Spleen (tissue), 11 donors: ENCODE measurements at regions not wholly inside any gene's neighbourhood (a gene's known extent, or its start where the extent isn't known, plus 50 kb on each side); places are given as distances from the start of the nearest gene placed in this dataset.

Source experiments
- DNase-seq: peaks from one replicate; pipeline ENCODE4 v3.0.0-alpha.2; 2020
- H3K27ac ChIP-seq, 8 donors: fragments of 200-600 bp; sonication (generic) in 7 of 8; 1 replicate in 4 of 8; 2 replicates in 4 of 8; pipeline versions ENCODE4 v1.5.0 to v1.8.0; 2016 to 2021; ENCODE audit warnings: inconsistent platforms in 4 of 8, mild to moderate bottlenecking in 4 of 8, moderate library complexity in 1 of 8
- H3K27me3 ChIP-seq, 7 donors: fragments of 200-600 bp; sonication (generic) in 6 of 7; replicated peaks in 1 of 7; 1 replicate in 4 of 7; 2 replicates in 3 of 7; pipeline versions ENCODE4 v1.5.0 to v1.8.0; 2016 to 2021; ENCODE audit warnings: inconsistent platforms in 3 of 7, mild to moderate bottlenecking in 1 of 7
- H3K36me3 ChIP-seq, 6 donors: fragments of 200-600 bp; sonication (generic) in 5 of 6; 1 replicate in 4 of 6; 2 replicates in 2 of 6; pipeline versions ENCODE4 v1.5.0 to v1.8.0; 2016 to 2021; ENCODE audit warnings: inconsistent platforms in 2 of 6
- H3K4me1 ChIP-seq, 6 donors: fragments of 200-600 bp; sonication (generic) in 5 of 6; 1 replicate in 3 of 6; 2 replicates in 3 of 6; pipeline versions ENCODE4 v1.5.0 to v1.8.0; 2016 to 2021; ENCODE audit warnings: inconsistent platforms in 3 of 6
- H3K4me3 ChIP-seq, 8 donors: fragments of 200-600 bp; sonication (generic) in 7 of 8; 1 replicate in 4 of 8; 2 replicates in 4 of 8; pipeline versions ENCODE4 v1.5.0 to v1.8.0; 2016 to 2021; ENCODE audit warnings: inconsistent platforms in 4 of 8, mild to moderate bottlenecking in 4 of 8, moderate library complexity in 2 of 8
- H3K9me3 ChIP-seq, 8 donors: fragments of 200-600 bp; sonication (generic) in 7 of 8; 1 replicate in 4 of 8; 2 replicates in 4 of 8; pipeline versions ENCODE4 v1.5.0 to v1.8.0; 2016 to 2021; ENCODE audit warnings: inconsistent platforms in 4 of 8
- CTCF ChIP-seq, 11 experiments: fragments of 200-600 bp in 7 of 11; fragments of 450-650 bp in 4 of 11; sonication (generic) in 4 of 11; IDR thresholded peaks in 8 of 11; conservative IDR thresholded peaks in 3 of 11; 1 replicate in 7 of 11; 2 replicates in 4 of 11; pipeline versions ENCODE4 v1.4.0 to v1.8.0; 2016 to 2021; ENCODE audit warnings: antibody characterized with exemption in 11 of 11, inconsistent platforms in 4 of 11, mild to moderate bottlenecking in 1 of 11
- POLR2A ChIP-seq, 3 donors: fragments of 450-650 bp; IDR thresholded peaks; one replicate each; pipeline ENCODE4 v1.5.1; 2017; ENCODE audit warnings: antibody characterized with exemption in 3 of 3, mild to moderate bottlenecking in 1 of 3
- POLR2AphosphoS5 ChIP-seq, 3 donors: sonication (generic); formaldehyde crosslinking; IDR thresholded peaks; one replicate each; pipeline ENCODE4 v1.5.1; 2017; ENCODE audit warnings: antibody characterized with exemption in 3 of 3
- WGBS, 5 donors: extraction: QIAGEN DNeasy Blood & Tissue Kit in 3 of 5; methylation state at CpG; one replicate each; pipeline versions ENCODE4 v1.1.5 to v1.1.7; 2013 to 2018; 5-methylcytosine and 5-hydroxymethylcytosine counted together
- intact Hi-C: fragments of 100-400 bp; cut with DNase I; formaldehyde crosslinking; loops from one replicate; pipeline ENCODE4 v1.15.0; 2023; ENCODE audit warnings: low total_unique reads
- donor health status: healthy with polysubstance abuse.
- donor health status: DM: no; HTN: no; CAD: no; lungs with moderate emphysema.
- donor health status: DM: no; HTN: no; CAD: no.
- donor health status: Bipolar disorder and iron deficiency.
- donor health status: healthy.
- donor health status: DM: no; HTN: no; CAD: no.
- donor health status: DM: yes; HTN: yes; CAD: no.

GRCh38 chr11:127485541-127485940 is 485.0 kb upstream of the KIRREL3 start:
- no peaks in the 10 kb centered on the region for H3K4me1 ChIP-seq
- no peak for DNase-seq
- H3K36me3 ChIP-seq = no peaks in the 10 kb centered on the region
- TF ChIP-seq POLR2AphosphoS5 (IDR thresholded peaks at IDR 0.05) (no peak), CTCF (IDR thresholded peaks at IDR 0.05 in 8 of 11, conservative IDR thresholded peaks at IDR 0.05 in 3 of 11) (no peak), POLR2A (IDR thresholded peaks at IDR 0.05) (no peak)
- no peak overlapping the region for H3K4me3 ChIP-seq
- no peaks in the 10 kb centered on the region for H3K27me3 ChIP-seq
- intact Hi-C loops = no loop called here
- 69 to 91% (median 79%) methylated on average over 2 of the region's 2 CpGs for WGBS, 5 donors
- H3K9me3 ChIP-seq = peaks cover 0 to 16% (median 4%) of the 10 kb centered on the region in 8 donors
- H3K27ac ChIP-seq = no peak overlapping the region

GRCh38 chr11:127481391-127481790 is 480.8 kb upstream of the KIRREL3 start:
- DNase-seq = no peak

GRCh38 chr11:127478826-127479225 is 478.3 kb upstream of the KIRREL3 start:
- no peak for DNase-seq

More at GRCh38 chr11:127481391-127481790, 480.8 kb upstream of the KIRREL3 start:
- TF ChIP-seq CTCF (IDR thresholded peaks at IDR 0.05 in 8 of 11, conservative IDR thresholded peaks at IDR 0.05 in 3 of 11) (no peak), POLR2A (IDR thresholded peaks at IDR 0.05) (no peak), POLR2AphosphoS5 (IDR thresholded peaks at IDR 0.05) (no peak)
- Histone ChIP-seq H3K4me3 (no peak overlapping the region), H3K36me3 (no peaks in the 10 kb centered on the region), H3K27me3 (no peaks in the 10 kb centered on the region), H3K9me3 (no peaks in the 10 kb centered on the region), H3K27ac (no peak overlapping the region), H3K4me1 (no peaks in the 10 kb centered on the region)
- WGBS, 5 donors = 85 to 95% (median 88%) methylated on average over 1 of the region's 1 CpG
- intact Hi-C loops = no loop called here

GRCh38 chr11:127474766-127475165 is 474.2 kb upstream of the KIRREL3 start:
- TF ChIP-seq POLR2A (IDR thresholded peaks at IDR 0.05) (no peak), CTCF (IDR thresholded peaks at IDR 0.05 in 8 of 11, conservative IDR thresholded peaks at IDR 0.05 in 3 of 11) (no peak), POLR2AphosphoS5 (IDR thresholded peaks at IDR 0.05) (no peak)
- Histone ChIP-seq H3K9me3 (no peaks in the 10 kb centered on the region), H3K4me1 (no peaks in the 10 kb centered on the region), H3K27me3 (no peaks in the 10 kb centered on the region), H3K27ac (no peak overlapping the region), H3K36me3 (no peaks in the 10 kb centered on the region), H3K4me3 (no peak overlapping the region)
- 53 to 76% (median 63%) methylated on average over 1 of the region's 1 CpG for WGBS, 5 donors
- intact Hi-C loops = no loop called here
- DNase-seq = no peak

More at GRCh38 chr11:127478826-127479225, 478.3 kb upstream of the KIRREL3 start:
- TF ChIP-seq POLR2A (IDR thresholded peaks at IDR 0.05) = no peak
- TF ChIP-seq CTCF (IDR thresholded peaks at IDR 0.05 in 8 of 11, conservative IDR thresholded peaks at IDR 0.05 in 3 of 11) = no peak
- TF ChIP-seq POLR2AphosphoS5 (IDR thresholded peaks at IDR 0.05) = no peak
- Histone ChIP-seq H3K9me3 (no peaks in the 10 kb centered on the region), H3K36me3 (no peaks in the 10 kb centered on the region), H3K4me1 (no peaks in the 10 kb centered on the region), H3K27ac (no peak overlapping the region), H3K4me3 (no peak overlapping the region), H3K27me3 (no peaks in the 10 kb centered on the region)
- intact Hi-C loops = no loop called here
- WGBS, 5 donors = 92 to 99% (median 95%) methylated on average over 2 of the region's 2 CpGs
